HTR-8/SVneo (cell line): ENCODE measurements at regions not wholly inside any gene's neighbourhood (a gene's known extent, or its start where the extent isn't known, plus 50 kb on each side); places are given as distances from the start of the nearest gene placed in this dataset.
"Not testable (repeated sequence)": the region's sequence is repeated elsewhere in the genome, so short reads cannot be mapped to it uniquely, and the experiment has no call there.

Experiments used
- DNase-seq: peaks from one replicate; pipeline ENCODE4 v3.0.0; 2011; ENCODE audit warnings: low spot score, mixed read lengths; ENCODE audit not compliant: insufficient read length
- FAIRE-seq: peaks from 2 replicates; lab custom pipeline; 2011; peaks lifted over from hg19 to GRCh38; lab: Jason Lieb, UNC

- FAIRE-seq, DNase-seq: not testable (repeated sequence)
Measured at GRCh38 chr5:97234380-97234779, 51.3 kb upstream of the RIOK2 start.

GRCh38 chr5:97242341-97242740 lies 59.3 kb upstream of the RIOK2 start:
- DNase-seq (no peak), FAIRE-seq (no peak)

- FAIRE-seq = no peak
- no peak for DNase-seq
Measured at GRCh38 chr5:97243353-97243752, 60.3 kb upstream of the RIOK2 start.

GRCh38 chr5:97245386-97245785 lies 62.3 kb upstream of the RIOK2 start:
- no peak for FAIRE-seq
- no peak for DNase-seq

- no peak for DNase-seq
- FAIRE-seq = no peak
Measured at GRCh38 chr5:97250113-97250512, 67.1 kb upstream of the RIOK2 start.

GRCh38 chr5:97266076-97266475 lies 83.0 kb upstream of the RIOK2 start:
- FAIRE-seq (no peak), DNase-seq (no peak)

- FAIRE-seq = no peak
- DNase-seq = no peak
Measured at GRCh38 chr5:97266576-97266975, 83.5 kb upstream of the RIOK2 start.

- no peak for FAIRE-seq
Measured at GRCh38 chr5:97267767-97268166, 84.7 kb upstream of the RIOK2 start.

GRCh38 chr5:97276474-97277120 lies 93.5 kb upstream of the RIOK2 start:
- no peak for FAIRE-seq

More at GRCh38 chr5:97267767-97268166, 84.7 kb upstream of the RIOK2 start:
- no peak for DNase-seq

GRCh38 chr5:97281257-97281656 lies 98.2 kb upstream of the RIOK2 start:
- FAIRE-seq (no peak), DNase-seq (no peak)

More at GRCh38 chr5:97276474-97277120, 93.5 kb upstream of the RIOK2 start:
- no peak for DNase-seq

- DNase-seq (peak; percentile 33), FAIRE-seq (no peak)
Measured at GRCh38 chr5:97297063-97297703, 114.1 kb upstream of the RIOK2 start.

GRCh38 chr5:97297704-97298091 lies 114.7 kb upstream of the RIOK2 start:
- DNase-seq (no peak), FAIRE-seq (no peak)

- FAIRE-seq, DNase-seq: not testable (repeated sequence)
Measured at GRCh38 chr5:97301181-97301580, 118.1 kb upstream of the RIOK2 start.

- no peak for DNase-seq
- FAIRE-seq = peak; percentile 46
Measured at GRCh38 chr5:97338729-97339128, 155.7 kb upstream of the RIOK2 start.

- DNase-seq (no peak), FAIRE-seq (no peak)
Measured at GRCh38 chr5:97355775-97356174, 172.7 kb upstream of the RIOK2 start.

GRCh38 chr5:97363577-97363976 lies 180.5 kb upstream of the RIOK2 start:
- DNase-seq (no peak), FAIRE-seq (no peak)

- FAIRE-seq (no peak), DNase-seq (no peak)
Measured at GRCh38 chr5:97364731-97365130, 181.7 kb upstream of the RIOK2 start.

- DNase-seq = no peak
- no peak for FAIRE-seq
Measured at GRCh38 chr5:97365163-97365845, 182.3 kb upstream of the RIOK2 start.

GRCh38 chr5:97365918-97366317 lies 182.9 kb upstream of the RIOK2 start:
- no peak for DNase-seq
- FAIRE-seq = no peak

GRCh38 chr5:97375959-97376358 lies 192.9 kb upstream of the RIOK2 start:
- DNase-seq (no peak), FAIRE-seq (no peak)

GRCh38 chr5:97377582-97377981 lies 194.5 kb upstream of the RIOK2 start:
- no peak for DNase-seq
- FAIRE-seq = no peak
